HG02970 (cell line): ENCODE measurements at regions not wholly inside any gene's neighbourhood (a gene's known extent, or its start where the extent isn't known, plus 50 kb on each side); places are given as distances from the start of the nearest gene placed in this dataset.

ENCODE experiments used
- ATAC-seq: cut with Tn5 transposase; IDR thresholded peaks from one replicate; pipeline ENCODE4 v1.9.1; 2021; ENCODE audit warnings: mild to moderate bottlenecking, moderate library complexity, moderate number of reproducible peaks; ENCODE audit not compliant: unreplicated experiment, low FRiP score

DNA sequence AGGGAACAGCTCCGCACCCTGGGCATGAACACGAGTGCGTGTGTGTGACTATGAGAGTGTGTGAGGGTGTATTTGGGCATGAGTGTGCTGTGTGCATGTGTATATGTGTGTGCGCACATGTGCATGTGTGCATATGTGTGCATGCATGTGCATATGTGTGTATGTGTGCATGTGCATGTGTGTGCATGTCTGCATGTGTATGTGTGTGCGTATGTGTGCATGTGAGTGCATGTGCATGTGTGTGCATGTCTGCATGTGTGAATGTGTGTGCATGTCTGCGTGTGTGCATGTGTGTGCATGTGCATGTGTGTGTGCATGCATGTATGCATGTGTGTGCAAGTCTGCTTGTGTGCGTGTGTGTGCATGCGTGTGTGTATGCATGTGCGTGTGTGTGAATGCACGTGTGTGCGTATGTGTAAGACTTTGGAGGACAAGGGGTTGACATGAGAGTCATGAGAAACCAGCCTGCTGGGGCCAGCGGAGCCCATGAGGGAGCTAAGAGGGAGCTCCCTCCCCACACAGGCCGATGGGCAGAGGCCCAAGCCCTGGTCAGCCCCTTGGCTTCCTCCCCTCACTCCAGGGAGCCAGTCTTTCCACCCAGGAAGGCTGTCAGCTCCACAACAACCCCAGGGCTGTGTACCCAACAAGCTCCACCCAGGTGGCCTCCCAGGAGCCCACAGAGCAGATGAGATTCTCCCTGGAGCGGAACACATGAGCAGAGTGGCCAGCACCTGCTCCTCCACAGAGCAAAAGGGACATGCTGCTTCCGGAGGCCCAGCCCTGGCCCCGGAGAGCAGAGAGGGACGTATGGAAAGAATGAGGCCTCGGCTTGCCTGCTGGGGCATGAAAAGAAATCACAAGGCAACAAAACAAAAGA lies 142.5 kb upstream of the PPP2R2D start:
- no peak for ATAC-seq

DNA sequence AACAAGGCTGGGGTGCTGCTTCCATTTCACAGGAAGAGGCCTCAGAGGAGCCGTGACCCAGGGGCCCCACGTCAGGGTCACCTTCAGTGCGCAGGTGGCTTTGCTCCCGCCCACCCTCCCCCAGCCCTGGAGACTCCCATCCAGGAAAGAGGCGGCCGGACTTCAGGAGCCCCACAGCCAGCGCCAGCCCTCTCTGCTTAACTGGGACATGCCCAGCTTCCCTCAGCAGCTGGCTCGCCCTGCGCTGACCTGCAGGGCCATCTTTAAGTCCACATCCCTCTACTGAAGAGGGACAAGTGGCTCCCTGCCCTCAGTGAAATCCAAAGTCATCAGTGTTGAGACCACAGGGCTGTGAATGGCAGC lies 141.9 kb upstream of the PPP2R2D start:
- no peak for ATAC-seq

DNA sequence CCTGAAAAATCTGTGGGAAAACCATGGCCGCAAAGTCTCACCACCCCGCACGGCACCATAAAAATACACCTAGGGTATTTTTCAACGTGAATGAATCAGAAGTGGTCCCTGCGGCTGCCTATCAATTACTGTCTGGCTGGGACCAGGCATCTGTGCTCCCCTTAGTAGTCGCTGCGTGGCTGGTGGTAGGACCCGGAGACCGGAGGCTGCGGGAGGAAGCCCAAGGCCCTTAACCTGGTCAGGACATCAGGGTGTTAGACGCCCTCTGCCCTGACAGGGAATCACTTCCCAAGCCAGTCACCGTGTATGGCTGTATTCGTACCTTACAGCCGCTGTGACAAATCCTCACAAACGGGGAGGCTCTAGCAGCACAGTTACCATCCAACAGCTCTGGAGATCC lies 141.5 kb upstream of the PPP2R2D start:
- no peak for ATAC-seq

DNA sequence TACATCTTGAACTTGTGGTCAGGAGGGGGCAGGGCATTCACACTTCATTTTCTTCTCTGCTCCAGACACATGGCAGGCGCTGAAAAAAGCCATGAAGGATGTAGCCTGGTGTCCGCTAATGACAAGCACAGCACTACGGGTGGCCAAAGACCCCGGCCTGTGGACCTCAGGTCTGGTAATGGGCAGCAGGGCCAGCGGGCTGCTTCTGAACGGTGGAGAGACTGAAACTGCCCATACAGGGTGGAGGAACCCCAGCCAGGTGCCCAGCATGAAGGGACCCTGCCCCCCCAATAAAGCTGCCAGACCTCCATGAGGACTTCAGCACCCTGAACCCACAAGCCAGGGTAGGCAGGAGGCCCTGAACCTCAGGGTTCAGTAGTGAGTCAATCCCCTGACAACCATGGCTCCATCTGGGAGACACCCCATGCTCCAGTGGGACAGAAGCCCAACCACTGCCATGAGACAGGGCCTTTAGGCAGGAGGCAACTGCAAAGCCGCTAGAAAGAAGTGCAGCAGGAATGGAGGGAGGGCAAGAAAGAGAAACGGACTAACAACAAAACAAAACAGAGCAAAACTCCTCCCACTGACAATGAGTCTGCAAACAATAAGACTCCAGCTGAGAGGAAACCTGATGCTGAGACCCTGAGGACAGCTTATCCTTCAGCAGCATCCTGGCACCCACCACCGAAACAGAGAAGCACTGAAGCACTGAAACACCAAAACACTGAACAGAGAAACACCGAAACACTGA lies 140.2 kb upstream of the PPP2R2D start:
- no peak for ATAC-seq

DNA sequence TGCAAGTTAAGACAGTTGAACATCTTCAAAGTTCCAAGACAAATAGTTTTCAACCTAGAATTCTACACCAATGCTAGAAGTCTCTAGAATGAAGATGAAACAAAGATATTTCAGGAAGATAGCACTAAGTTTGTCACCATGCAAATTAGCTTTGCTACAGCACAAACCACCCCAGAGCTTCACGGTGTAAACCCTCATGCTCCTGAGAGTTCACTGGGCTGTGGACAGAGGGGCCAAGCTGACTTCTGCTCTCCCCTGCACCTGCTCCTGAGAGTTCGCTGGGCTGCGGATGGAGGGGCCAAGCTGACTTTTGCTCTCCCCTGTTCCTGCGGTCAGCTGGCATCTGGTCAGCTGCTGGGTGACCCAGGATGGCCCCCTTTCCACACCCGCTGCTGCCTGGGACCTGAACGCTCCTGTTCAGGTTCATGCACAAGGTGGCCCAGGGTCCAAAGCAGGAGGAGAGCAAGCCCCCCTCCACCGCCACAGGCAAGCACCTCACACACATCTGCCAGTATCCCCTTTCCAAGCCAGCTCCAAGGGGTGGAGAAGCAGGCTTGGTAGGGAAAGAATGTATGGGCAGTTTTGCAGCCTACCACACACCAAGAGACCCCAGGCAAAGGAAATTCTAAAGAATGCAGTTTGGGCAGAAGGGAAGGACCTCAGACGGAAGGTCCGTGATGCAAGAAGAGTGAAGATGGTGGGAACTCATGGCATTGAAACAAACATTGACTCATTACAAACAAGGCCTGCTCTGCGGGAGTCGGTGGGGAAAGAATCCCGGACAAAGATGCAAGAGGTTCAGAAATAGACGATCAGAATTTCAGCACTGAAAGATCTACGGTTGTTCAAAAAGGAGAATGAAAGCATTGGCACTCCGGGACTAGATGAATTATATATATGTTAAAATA lies 137.8 kb upstream of the PPP2R2D start:
- no peak for ATAC-seq

DNA sequence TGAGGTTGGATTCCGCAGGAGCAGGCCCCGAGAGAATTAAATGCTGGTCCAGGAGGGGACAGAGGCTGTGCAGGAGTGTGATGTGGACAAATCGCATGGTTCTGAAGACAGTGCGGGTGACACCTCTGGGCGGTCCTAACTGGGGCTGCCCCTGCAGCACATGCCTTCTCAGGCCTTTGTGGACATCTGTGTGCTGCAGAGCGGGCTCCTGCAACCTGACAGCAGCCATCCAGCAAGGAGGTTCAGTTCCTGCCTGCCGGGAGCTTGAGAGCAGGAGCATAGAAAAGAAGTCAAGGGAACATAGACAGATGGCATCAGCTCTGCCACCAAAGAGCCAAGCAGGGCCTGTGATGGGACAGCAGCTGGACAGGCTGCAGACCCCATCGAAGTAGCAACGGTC lies 135.9 kb upstream of the PPP2R2D start:
- no peak for ATAC-seq

DNA sequence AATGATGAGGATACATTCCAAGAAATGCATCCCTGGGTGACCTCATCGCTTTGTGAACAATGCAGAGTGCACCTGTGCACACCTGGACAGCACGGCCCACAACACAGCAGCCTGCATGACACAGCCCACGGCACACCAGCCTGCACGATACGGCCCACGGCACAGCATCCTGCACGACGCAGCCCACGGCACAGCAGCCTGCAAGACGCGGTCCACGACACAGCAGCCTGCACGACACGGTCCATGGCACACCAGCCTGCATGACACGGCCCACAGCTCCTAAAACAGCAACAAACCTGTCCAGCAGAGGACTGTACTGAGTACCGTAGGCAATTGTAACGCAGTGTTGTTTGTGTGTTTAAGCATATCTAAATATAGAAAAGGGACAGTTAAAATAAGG lies 134.7 kb upstream of the PPP2R2D start:
- ATAC-seq: no peak

DNA sequence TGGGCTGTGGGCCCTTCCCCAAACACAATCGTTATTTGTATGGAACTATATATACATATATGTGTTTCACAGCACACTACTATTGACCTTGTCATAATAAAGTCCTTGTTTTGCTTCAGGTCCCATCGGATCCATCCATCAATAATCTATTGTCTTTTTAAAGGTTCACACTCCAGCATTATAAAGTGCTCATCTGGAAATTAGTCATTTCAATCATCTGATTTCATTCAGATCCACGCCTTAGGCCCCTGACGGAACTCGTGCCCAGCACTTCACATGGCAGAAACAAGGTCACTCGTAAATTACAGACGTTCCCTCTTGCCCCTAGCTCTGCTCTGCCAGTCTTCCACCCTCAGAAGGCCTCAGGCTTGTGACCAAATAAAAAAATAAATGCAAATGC lies 133.1 kb upstream of the PPP2R2D start:
- ATAC-seq: no peak

DNA sequence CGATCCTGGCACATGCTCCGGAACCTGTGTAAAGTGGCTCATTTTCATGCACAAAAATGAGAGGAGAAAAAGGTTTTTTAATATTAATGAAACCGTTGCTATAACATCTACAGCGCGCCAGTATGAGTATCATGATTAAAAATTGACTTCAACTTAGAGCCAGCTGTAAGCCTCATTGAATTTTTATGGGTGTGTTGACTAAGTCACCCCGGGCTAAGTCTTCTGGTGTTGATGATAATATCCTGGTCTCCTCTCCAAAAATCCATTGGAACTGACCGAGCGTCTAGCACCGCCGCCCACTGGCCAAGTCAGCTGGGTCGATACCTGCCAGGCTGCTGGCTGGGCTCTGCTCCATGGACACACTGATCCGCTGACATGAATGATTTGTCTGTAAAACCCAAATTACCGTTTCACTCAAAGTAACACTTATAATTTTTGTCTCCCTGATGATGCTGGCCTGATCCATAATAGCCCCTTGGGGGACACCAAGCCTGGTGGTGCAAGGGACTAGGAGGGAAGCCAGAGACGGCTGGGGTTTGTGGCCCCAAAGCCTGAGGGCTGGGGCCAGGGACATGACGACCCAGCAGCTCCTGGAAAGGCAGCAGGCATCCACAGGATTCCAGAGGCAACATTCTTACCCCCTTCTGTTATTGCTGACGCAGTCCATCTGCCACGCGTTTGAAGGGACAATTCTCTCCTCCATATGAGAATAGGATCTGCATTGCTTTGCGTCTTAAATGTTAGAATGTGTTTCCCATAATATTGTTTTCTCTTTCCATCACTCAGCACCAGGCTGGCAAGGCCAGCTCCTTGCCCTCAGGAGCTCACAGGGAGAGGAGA lies 131.0 kb upstream of the PPP2R2D start:
- no peak for ATAC-seq

DNA sequence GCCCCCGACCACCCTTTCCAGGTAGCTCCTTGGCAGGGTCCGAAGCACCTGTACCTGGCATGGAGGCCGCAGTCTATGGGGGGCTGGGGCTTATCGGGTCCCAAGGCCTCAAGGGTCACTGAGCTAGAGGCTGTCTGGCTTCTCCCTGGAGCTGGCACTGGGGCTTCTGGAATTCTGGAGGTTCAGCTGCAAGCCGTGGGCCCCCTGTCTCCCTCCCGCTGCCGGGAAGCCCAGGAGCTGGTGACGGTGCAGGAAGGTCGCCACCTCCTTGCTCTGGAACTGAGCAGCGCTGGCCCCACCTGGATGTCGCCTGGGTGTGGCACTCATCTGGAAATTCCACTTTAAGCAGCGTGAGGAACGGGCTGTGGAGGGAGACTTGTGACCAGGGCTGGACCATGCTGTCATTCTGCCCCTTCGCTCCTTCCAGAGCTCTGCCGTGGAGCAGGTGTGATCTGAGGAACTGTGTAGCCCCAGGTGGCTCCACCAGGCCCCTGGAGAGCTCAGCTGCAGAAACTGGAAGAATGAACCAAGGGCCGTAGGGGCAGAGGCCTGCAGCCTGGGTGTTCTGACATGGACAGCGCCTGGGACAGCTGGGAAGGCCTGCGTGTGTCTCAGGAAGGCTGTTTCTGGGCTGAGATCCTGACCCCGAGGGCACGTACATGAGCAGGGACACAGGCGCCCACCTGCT lies 129.7 kb upstream of the PPP2R2D start:
- no peak for ATAC-seq

DNA sequence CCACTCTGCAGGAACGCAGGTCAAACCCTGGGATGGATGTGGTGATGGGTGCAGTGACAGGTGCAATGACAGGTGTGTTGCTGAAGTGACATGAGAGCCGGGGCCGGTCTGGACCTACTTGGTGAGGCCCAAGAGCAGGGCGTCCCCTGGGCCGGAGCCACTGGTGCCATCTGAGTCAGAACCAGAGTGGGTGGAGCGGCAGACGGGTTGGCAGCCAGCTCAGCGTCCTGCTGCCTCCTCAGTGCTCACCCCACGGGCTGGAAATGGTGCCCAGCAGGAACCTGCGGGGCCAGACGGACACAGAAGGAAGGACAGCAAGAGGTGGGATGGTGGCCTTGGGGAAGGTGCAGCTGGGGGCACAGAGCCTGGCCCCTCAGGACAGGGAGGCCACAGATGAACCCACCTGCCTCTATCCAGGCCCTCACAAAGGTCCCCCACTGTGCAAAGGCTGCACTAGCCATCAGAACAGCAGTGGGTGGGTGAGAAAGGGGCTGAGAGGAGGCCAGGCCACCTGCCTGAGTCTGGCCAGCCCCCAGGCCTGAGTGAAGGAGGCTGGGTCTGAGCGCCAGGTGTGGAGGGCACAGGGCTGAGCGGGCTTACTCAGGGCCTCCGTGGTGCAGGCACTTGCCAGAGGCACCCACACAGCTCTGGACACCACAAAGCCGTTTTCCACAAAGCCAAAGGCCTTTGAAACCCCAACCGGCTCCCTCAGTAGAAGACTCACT lies 129.0 kb upstream of the PPP2R2D start:
- ATAC-seq: no peak

DNA sequence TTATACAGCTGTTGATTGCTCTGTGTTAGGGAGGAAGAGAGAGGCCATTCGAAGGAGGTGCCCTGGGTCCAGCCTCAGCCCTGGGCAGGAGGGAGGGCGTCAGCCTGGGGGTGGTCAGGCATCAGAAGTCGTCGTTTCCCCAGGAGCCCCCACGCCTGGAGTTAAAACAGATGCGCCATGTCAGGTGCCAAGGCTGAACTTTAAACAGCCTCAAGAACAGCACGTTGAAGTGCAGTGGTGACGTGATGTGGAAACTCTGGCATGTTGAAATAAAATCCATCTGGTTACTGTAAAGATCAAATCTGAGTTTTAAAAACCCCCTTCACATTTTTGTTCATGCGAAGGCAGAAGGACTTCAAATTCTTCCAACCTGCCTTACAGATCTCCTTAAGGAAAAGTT lies 128.4 kb upstream of the PPP2R2D start:
- ATAC-seq: no peak

DNA sequence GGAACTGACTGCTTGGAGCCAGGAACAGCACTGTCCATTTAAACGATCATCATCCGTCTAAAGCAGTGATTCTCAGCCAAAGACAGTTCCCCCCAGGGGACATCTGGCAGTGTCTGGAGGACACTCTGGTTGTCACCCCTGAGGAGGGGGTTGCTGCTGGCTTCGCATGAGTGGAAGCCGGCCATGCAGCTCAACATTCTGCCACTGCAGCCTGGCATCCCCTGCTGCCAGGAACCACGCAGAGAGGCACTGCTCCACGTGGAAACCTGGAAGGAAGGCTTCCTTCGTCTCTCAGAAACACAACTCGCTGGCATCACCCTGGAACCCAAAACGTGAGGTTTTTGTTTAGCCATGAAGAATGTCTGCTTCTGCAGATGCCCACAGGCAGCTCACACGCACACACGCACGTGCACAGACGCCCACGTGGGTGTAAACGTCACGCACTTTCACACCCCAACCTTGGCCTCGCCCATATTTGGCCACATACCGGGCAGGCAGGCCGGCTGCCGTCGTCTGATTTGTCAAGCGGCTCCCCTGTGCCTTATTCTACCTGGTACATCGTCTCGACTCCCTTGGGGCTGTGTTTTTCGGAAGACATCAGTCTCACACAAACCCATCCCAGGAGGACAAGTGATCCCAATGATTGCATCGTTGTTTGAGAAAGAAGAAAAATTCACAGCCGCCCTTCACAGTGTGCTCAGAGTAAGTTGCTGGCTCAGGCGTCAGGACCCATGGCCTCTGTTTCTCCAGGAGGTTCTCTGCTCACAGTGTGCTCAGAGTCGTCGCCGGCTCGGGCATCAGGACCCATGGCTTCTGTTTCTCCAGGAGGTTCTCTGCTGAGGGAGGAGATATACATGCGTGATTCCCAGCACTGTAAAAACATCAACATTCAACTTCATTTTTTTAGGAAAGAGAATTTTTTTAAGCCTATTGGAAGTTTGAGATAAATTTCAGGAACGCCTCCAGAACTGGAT lies 127.2 kb upstream of the PPP2R2D start:
- ATAC-seq: no peak

DNA sequence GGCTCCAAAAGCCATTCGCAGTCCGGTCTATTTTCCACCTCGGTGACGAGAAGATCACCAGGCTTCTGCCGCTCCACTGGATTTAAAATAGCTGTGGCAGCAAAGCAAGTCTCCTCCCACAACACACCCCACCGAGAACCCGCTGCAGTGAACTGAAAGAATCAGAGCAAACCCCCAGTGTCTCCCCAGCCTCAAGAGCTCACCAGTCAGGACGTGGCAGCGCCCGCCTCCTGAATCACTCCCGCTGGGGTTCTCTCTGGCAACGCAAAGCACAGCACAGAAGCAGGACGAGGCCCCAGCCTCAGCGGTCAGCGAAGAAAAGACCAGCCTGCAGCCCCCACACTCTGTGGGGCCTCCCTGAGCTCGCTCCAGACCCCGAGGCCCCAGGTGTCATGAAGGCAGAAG lies 126.1 kb upstream of the PPP2R2D start:
- no peak for ATAC-seq

DNA sequence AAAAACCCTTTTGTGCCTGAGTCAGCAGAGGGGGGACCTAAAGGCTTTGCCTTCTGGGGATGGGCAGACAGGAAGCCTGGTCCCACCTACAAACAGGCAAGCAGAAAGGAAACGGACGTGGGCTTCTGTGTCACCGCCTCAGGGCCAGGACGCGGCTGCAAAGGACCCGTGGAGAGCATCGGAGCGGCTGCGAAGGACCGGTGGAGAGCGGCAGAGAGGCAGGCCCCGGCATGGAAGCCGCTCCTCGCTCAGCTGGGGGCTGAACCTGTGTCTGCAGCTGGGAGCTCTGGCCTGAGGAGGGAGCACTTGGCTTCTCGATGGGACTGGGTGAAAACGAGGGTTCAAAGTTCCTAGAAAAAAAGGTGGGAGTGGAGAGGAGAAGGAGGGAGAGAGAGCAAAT lies 125.4 kb upstream of the PPP2R2D start:
- no peak for ATAC-seq

DNA sequence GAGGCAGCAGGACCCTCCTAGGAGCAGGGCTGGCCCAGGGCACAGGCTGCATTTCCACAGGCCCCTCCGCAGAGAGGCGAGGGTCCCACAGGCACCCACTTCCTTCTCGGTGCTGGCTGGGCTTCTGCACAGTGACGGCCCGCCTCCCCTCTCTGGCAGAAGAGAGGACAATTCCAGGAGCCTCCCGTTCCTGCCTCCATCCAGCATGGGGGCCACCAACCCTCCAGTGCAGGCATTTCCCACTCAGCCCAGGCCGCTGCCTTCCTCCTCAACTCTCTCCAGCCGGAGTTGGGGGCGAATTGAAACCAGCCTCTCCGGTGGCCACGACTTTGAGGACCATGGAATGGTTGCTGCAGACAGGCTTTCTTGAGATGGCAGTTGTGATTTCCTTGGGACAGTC lies 125.0 kb upstream of the PPP2R2D start:
- no peak for ATAC-seq

DNA sequence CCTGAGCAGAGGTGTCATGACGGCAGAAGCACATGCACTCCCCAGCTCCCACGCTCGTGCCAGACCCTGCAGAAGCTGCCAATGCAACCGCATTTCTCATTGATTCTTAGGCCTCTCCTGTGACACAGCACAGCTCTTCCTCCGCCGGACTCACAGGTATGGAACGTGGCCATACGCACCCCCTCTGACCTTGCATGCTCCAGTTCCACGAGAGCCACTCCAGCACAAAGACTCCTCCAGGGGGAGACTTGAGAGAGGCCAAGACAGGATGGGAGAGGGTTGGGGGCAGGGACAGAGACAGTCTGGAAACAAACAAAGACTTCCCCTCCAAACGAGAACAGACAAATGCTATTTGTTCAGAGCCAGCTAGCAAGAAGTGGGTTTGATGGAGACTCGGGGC lies 124.3 kb upstream of the PPP2R2D start:
- no peak for ATAC-seq

DNA sequence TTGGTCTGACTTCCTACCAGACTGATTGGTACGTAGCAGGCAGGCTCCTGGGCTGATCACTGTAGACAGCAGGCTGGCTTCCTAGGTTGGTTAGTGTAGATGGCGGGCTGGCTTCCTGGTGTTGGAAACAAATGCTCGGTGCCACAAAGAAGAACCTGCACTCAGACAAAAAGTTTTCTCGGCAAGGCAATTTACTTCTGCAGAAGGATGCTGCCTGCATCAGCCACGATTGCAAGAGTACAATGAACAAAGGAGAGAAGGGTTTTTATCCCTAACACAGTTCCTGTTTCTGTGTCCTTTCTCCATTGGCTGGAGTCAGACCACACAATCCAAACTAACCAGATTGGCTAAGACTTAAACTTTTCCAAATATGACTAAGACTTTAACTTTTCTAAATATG lies 123.6 kb upstream of the PPP2R2D start:
- no peak for ATAC-seq
